A549 (cell line): ENCODE measurements at regions not wholly inside any gene's neighbourhood (a gene's known extent, or its start where the extent isn't known, plus 50 kb on each side); places are given as distances from the start of the nearest gene placed in this dataset.

Experiments
- EP300 ChIP-seq, 2 experiments: fragments of >200 bp; sonication (Bioruptor Twin); formaldehyde crosslinking; IDR thresholded peaks; 2 replicates in 1 of 2; 3 replicates in 1 of 2; pipeline ENCODE4 v1.6.1; 2016 to 2017
- JUNB ChIP-seq: fragments of >200 bp; sonication (Bioruptor Twin); formaldehyde crosslinking; IDR thresholded peaks from 2 replicates; pipeline ENCODE4 v1.6.1; 2016
- POLR2A ChIP-seq: IDR thresholded peaks from 2 replicates; pipeline ENCODE4 v1.6.1; 2012; ENCODE audit warnings: mild to moderate bottlenecking, low read length
- RNF2 ChIP-seq: fragments of 200-600 bp; sonication (generic); IDR thresholded peaks from 2 replicates; pipeline ENCODE4 v1.6.1; 2016; ENCODE audit warnings: low read depth, mild to moderate bottlenecking, antibody characterized with exemption, moderate library complexity, borderline replicate concordance
- TP53 ChIP-seq: fragments of 250-450 bp; sonication (Bioruptor Pico); IDR thresholded peaks from 2 replicates; pipeline ENCODE4 v1.5.0; 2021; ENCODE audit warnings: mild to moderate bottlenecking, moderate library complexity
- TF ChIP-seq, protein P1 (sequence below): fragments of >200 bp; sonication (Bioruptor Twin); formaldehyde crosslinking; IDR thresholded peaks from 3 replicates; pipeline ENCODE4 v1.5.1; 2016
- TF ChIP-seq, protein P2 (sequence below): fragments of 200-600 bp; sonication (generic); IDR thresholded peaks from 2 replicates; pipeline ENCODE4 v1.6.1; 2016; ENCODE audit warnings: antibody characterized with exemption, mild to moderate bottlenecking, moderate library complexity

DNA sequence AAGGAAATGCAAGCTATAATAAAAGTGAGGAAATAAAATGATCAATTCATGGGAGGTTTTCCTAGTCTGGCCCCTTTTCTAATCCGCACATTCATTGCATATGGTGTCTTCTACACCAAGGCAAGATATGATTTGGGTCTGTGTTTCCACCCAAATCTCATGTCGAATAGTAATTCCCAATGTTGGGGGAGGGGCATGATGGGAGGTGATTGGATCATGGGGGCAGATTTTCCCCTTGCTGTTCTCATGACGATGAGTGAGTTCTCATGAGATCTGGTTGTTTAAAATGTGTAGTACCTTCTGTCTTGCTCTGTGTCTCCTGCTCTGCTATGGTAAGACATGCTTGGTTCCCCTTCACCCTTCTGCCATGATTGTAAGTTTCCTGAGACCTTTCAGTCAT, 315.4 kb downstream of the CYRIA start:
- TF ChIP-seq POLR2A (no peak), EP300 (IDR thresholded peaks at IDR 0.05) (no peak), TP53 (CRISPR knock-in tag) (no peak), RNF2 (no peak), JUNB (no peak)
- TF ChIP-seq, protein P1, sequence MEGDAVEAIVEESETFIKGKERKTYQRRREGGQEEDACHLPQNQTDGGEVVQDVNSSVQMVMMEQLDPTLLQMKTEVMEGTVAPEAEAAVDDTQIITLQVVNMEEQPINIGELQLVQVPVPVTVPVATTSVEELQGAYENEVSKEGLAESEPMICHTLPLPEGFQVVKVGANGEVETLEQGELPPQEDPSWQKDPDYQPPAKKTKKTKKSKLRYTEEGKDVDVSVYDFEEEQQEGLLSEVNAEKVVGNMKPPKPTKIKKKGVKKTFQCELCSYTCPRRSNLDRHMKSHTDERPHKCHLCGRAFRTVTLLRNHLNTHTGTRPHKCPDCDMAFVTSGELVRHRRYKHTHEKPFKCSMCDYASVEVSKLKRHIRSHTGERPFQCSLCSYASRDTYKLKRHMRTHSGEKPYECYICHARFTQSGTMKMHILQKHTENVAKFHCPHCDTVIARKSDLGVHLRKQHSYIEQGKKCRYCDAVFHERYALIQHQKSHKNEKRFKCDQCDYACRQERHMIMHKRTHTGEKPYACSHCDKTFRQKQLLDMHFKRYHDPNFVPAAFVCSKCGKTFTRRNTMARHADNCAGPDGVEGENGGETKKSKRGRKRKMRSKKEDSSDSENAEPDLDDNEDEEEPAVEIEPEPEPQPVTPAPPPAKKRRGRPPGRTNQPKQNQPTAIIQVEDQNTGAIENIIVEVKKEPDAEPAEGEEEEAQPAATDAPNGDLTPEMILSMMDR: no peak
- TF ChIP-seq, protein P2, sequence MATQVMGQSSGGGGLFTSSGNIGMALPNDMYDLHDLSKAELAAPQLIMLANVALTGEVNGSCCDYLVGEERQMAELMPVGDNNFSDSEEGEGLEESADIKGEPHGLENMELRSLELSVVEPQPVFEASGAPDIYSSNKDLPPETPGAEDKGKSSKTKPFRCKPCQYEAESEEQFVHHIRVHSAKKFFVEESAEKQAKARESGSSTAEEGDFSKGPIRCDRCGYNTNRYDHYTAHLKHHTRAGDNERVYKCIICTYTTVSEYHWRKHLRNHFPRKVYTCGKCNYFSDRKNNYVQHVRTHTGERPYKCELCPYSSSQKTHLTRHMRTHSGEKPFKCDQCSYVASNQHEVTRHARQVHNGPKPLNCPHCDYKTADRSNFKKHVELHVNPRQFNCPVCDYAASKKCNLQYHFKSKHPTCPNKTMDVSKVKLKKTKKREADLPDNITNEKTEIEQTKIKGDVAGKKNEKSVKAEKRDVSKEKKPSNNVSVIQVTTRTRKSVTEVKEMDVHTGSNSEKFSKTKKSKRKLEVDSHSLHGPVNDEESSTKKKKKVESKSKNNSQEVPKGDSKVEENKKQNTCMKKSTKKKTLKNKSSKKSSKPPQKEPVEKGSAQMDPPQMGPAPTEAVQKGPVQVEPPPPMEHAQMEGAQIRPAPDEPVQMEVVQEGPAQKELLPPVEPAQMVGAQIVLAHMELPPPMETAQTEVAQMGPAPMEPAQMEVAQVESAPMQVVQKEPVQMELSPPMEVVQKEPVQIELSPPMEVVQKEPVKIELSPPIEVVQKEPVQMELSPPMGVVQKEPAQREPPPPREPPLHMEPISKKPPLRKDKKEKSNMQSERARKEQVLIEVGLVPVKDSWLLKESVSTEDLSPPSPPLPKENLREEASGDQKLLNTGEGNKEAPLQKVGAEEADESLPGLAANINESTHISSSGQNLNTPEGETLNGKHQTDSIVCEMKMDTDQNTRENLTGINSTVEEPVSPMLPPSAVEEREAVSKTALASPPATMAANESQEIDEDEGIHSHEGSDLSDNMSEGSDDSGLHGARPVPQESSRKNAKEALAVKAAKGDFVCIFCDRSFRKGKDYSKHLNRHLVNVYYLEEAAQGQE: no peak
